ENCODE measurements at regions not wholly inside any gene's neighbourhood (a gene's known extent, or its start where the extent isn't known, plus 50 kb on each side); places are given as distances from the start of the nearest gene placed in this dataset.
A peak's percentile ranks its signal among the peaks of the same experiment; 100 is the strongest.
"Not testable (repeated sequence)": the region's sequence is repeated elsewhere in the genome, so short reads cannot be mapped to it uniquely, and the experiment has no call there.

DNA sequence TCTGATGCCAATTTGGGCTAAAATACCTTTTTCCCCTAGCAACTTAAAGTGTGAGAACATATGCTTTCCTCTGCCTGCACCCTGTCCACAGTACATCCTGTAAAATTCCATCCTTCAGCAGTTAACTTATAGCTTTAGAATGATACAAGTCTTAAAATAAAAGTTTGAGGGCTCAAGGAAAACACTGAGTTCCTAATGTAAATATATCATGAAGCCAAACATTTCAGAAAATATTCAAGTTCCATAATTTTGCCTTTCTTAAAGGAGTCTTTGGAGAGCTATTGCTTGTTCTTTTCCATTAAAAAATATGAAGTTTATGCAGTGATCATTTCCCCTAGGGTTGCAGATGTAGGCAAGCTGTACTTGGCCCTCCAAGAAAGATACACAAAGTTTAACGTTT lies 303.8 kb downstream of the COL12A1 start:
- DNase-seq = no peak
- ATAC-seq = no peak
- Histone ChIP-seq H3K27ac (no peak overlapping the region), H3K4me1 (no peaks in the 10 kb centered on the region), H3K27me3 (ENCODE audit: low read depth) (no peaks in the 10 kb centered on the region), H3K36me3 (no peaks in the 10 kb centered on the region), H3K9me3 (peaks cover 18% of the 10 kb centered on the region), H3K4me3 (no peak overlapping the region)
- intact Hi-C loops (cut with DNase I) = no loop called here
- TF ChIP-seq, protein P1, sequence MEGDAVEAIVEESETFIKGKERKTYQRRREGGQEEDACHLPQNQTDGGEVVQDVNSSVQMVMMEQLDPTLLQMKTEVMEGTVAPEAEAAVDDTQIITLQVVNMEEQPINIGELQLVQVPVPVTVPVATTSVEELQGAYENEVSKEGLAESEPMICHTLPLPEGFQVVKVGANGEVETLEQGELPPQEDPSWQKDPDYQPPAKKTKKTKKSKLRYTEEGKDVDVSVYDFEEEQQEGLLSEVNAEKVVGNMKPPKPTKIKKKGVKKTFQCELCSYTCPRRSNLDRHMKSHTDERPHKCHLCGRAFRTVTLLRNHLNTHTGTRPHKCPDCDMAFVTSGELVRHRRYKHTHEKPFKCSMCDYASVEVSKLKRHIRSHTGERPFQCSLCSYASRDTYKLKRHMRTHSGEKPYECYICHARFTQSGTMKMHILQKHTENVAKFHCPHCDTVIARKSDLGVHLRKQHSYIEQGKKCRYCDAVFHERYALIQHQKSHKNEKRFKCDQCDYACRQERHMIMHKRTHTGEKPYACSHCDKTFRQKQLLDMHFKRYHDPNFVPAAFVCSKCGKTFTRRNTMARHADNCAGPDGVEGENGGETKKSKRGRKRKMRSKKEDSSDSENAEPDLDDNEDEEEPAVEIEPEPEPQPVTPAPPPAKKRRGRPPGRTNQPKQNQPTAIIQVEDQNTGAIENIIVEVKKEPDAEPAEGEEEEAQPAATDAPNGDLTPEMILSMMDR (IDR thresholded peaks at IDR 0.05) = no peak

DNA sequence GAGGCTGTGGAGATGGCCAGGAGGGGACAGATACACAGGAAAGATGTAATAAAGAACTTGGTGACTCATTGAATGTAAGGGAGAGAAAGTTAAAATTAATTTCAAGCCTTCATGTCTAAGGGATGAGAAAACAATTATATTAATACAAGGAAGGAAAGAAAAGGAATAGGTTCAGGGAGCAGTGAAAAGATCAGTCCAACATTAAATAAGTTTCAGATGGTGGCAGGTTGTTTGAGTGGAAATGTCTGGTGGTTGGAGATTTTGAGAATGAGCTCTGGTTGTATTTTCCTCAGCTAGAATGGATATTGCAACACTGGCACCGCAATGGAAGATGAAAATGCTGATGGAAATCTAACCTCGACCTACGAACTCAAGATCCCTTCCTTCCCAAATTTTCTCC lies 304.3 kb downstream of the COL12A1 start:
- no peak for DNase-seq
- Histone ChIP-seq H3K27me3 (ENCODE audit: low read depth) (no peaks in the 10 kb centered on the region), H3K36me3 (no peaks in the 10 kb centered on the region), H3K9me3 (peaks cover 18% of the 10 kb centered on the region), H3K27ac (no peak overlapping the region), H3K4me3 (no peak overlapping the region), H3K4me1 (no peaks in the 10 kb centered on the region)
- intact Hi-C loops (cut with DNase I) = no loop called here
- ATAC-seq = no peak
- TF ChIP-seq, protein P1 (IDR thresholded peaks at IDR 0.05) = no peak

DNA sequence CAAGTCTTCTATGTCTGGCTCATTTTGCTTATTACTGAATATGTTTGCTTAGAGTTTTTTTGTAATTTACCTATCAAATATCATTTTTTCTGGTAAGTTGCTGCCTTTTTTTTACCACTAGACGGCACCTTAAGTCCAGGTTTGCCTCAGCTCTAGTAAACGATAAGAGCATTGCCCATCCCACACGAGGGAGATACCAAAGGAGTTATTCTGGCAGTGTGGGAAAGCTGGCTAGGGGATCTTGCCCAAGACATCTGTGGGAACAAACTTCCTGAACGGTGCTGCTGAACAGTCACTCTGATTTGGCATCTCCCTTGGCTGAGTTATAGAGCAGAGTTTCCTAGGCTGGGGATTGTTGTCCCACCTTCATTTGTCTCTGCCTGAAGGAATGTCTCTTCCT lies 306.4 kb downstream of the COL12A1 start:
- DNase-seq = no peak
- Histone ChIP-seq H3K36me3 (no peaks in the 10 kb centered on the region), H3K27ac (no peak overlapping the region), H3K9me3 (peaks cover 18% of the 10 kb centered on the region), H3K27me3 (ENCODE audit: low read depth) (no peaks in the 10 kb centered on the region), H3K4me3 (no peak overlapping the region), H3K4me1 (no peaks in the 10 kb centered on the region)
- TF ChIP-seq, protein P1 (IDR thresholded peaks at IDR 0.05) = no peak
- ATAC-seq = no peak
- intact Hi-C loops (cut with DNase I) = no loop called here

DNA sequence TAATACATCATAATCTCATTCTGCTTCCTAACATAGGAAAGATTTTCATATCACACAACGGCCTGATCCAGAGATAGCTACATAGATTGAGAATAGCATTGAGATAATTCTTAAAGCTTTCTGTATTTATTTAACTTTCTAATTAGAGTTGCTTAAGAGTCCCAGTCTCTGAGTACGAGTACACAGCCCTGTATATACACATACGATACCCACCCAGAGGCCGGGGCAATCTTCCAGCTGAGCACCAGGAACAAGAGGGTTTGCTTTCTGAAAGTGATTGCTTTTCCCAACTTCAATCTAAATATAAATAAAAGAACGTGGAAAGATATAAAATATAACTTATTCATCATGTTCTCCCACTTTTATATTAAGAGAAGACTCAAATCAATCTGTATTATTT lies 313.8 kb downstream of the COL12A1 start:
- intact Hi-C loops (cut with DNase I) = no loop called here
- Histone ChIP-seq H3K27ac (no peak overlapping the region), H3K4me3 (no peak overlapping the region), H3K9me3 (no peaks in the 10 kb centered on the region), H3K36me3 (no peaks in the 10 kb centered on the region), H3K4me1 (peaks cover 6% of the 10 kb centered on the region), H3K27me3 (ENCODE audit: low read depth) (no peaks in the 10 kb centered on the region)
- DNase-seq (no peak), ATAC-seq (peak in 1 of 2 donors; percentile 54)
- TF ChIP-seq, protein P1 (IDR thresholded peaks at IDR 0.05) = no peak

DNA sequence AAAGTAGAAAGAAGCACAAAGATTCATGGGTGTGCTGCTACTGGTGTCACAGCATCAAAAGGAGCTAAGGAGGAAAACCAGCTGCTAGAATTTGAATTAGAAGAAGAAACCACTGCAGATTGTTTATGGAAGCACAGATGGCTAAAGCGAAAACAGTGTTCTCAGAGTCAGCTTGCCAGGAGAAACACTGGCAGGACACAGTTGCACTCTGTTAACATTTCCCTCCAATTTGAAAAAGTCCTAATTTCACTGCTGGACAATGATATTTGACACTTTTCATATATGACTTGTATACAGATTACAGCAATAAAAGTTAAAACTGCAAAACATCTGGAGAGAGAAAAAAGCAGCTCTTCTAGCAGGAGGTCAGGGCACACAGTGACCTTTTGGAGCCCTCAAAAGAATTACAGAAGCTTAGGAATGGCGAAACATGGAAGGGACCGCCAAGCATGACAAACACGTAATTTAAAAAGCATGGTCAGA lies 314.5 kb downstream of the COL12A1 start:
- TF ChIP-seq, protein P1 (IDR thresholded peaks at IDR 0.05) = no peak
- peaks cover 6% of the 10 kb centered on the region for H3K4me1 ChIP-seq
- intact Hi-C loops (cut with DNase I) = no loop called here
- H3K27ac ChIP-seq = no peak overlapping the region
- no peaks in the 10 kb centered on the region for H3K9me3 ChIP-seq
- DNase-seq = no peak
- ATAC-seq = peak; percentile 65 to 76
- no peak overlapping the region for H3K4me3 ChIP-seq
- H3K27me3 ChIP-seq (ENCODE audit: low read depth) = no peaks in the 10 kb centered on the region
- H3K36me3 ChIP-seq = no peaks in the 10 kb centered on the region

DNA sequence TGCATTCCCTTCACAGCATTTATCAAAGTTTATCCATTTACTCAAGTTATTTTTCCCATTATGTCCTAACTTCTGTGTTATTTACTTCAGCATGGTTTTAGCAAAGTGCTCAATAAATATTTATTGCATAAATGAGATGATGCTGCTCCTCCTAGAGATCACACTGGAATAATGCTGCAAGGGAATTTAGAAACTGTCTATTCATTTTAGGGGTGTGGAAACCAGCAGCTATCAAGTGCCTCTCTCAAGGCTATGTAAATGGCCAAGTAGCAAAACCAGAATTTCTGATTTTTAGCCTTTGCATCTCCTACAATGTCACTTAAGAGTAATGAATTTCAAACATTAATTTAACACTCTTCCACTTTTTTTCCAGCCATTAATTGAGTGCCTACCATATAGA lies 316.2 kb downstream of the COL12A1 start:
- Histone ChIP-seq H3K36me3 (no peaks in the 10 kb centered on the region), H3K4me1 (peaks cover 6% of the 10 kb centered on the region), H3K27me3 (ENCODE audit: low read depth) (no peaks in the 10 kb centered on the region), H3K27ac (no peak overlapping the region), H3K9me3 (no peaks in the 10 kb centered on the region), H3K4me3 (no peak overlapping the region)
- ATAC-seq = no peak
- intact Hi-C loops (cut with DNase I) = no loop called here
- TF ChIP-seq, protein P1 (IDR thresholded peaks at IDR 0.05) = no peak
- DNase-seq = no peak

DNA sequence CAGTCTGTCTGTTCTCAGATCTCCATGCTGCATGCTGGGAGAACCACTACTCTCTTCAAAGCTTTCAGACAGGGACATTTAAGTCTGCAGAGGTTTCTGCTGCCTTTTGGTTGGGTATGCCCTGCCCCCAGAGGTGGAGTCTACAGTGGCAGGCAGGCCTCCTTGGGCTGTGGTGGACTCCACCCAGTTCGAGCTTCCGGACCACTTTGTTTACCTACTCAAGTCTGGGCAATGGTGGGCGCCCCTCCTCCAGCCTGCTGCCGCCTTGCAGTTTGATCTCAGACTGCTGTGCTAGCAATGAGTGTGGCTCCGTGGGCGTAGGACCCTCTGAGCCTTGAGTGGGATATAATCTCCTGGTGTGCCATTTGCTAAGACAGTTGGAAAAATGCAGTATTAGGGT lies 317.1 kb downstream of the COL12A1 start:
- H3K36me3 ChIP-seq; ATAC-seq; H3K4me1 ChIP-seq; H3K27me3 ChIP-seq (ENCODE audit: low read depth); intact Hi-C loops (cut with DNase I); DNase-seq; H3K4me3 ChIP-seq; H3K27ac ChIP-seq; H3K9me3 ChIP-seq: not testable (repeated sequence)
